ENCODE measurements at regions not wholly inside any gene's neighbourhood (a gene's known extent, or its start where the extent isn't known, plus 50 kb on each side); places are given as distances from the start of the nearest gene placed in this dataset.

DNA sequence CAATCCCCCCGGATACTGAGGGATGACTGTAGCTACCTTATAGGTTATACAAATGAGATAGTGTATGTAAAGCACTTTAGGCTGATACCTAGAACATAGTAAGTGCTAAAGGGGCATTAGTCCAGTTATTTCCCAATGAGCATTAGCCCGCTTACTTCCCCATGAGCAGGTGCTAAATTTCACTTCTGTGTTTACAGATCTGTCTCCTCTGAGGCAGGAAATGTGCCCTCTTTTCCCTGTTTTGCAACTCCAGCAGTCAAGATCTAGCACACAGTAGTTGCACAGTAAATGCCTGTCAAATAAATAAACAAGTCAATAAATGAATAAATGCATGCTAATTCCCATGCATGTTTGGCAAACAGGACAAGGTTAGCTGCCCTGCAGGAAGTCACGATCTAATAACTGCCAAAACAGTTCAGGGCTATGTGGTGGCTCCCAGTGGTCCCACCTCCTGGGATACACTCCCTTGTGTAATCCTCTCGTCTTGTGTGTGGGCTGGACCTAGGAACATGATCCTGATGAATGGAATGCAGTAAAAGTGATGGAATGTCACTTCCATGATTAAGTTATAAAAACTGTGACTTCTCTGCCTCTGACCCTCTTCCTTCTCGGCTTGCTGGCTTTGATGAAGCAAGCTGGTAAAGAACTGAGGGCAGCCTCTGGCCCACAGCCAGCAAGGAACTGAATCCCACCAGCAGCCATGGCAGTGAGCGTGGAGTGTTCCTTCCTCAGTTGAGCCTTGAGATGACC lies 459.0 kb downstream of the SOX6 start:
- no peak for TF ChIP-seq CTCF (IDR thresholded peaks at IDR 0.05; ENCODE audit: control extremely low read depth, extremely low read depth, low read depth, missing control alignments)
- ChIA-PET CTCF (interaction anchor here (1.3 kb wide), 1 partner anchor 247 kb away, joined by 3 read pairs; no protein-coding TSS in a partner anchor), POLR2A (no interaction called here)
- DNase-seq (ENCODE audit: extremely low spot score): no peak

DNA sequence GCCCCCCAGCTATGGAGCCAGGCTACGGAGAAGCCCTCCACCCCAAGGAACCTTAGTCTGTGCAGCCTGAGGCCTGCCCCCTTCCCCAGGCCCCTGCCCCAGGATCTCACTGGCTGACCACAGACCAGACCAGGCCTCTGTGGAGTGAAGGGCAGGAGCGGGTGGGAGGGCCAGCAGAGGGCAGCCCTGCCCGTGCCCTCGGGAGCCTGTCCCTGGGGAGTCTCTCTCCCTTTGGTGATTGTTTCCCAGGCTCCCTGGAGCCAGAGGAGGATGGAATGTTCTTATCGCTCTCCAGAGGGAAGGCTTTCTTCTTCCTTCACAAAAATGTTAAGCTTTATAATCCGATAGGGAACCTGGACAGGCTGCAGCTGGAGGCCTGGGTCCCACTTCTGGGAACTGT lies 455.3 kb downstream of the SOX6 start:
- POLR2A ChIA-PET: no interaction called here
- DNase-seq (ENCODE audit: extremely low spot score): no peak
- TF ChIP-seq CTCF (IDR thresholded peaks at IDR 0.05; ENCODE audit: control extremely low read depth, extremely low read depth, low read depth, missing control alignments): no peak
- CTCF ChIA-PET: interaction anchor here (0.7 to 2.2 kb wide), 2 partner anchors 8 to 40 kb away, joined by 3 to 4 read pairs; no protein-coding TSS in a partner anchor

- no peak for TF ChIP-seq CTCF (IDR thresholded peaks at IDR 0.05; ENCODE audit: control extremely low read depth, extremely low read depth, low read depth, missing control alignments)
- DNase-seq (ENCODE audit: extremely low spot score): no peak
- ChIA-PET CTCF (interaction anchor here (0.7 to 2.2 kb wide), 2 partner anchors 8 to 39 kb away, joined by 3 to 4 read pairs; no protein-coding TSS in a partner anchor), POLR2A (no interaction called here)
Measured at GRCh38 chr11:15901790-15902189, 454.6 kb downstream of the SOX6 start.

DNA sequence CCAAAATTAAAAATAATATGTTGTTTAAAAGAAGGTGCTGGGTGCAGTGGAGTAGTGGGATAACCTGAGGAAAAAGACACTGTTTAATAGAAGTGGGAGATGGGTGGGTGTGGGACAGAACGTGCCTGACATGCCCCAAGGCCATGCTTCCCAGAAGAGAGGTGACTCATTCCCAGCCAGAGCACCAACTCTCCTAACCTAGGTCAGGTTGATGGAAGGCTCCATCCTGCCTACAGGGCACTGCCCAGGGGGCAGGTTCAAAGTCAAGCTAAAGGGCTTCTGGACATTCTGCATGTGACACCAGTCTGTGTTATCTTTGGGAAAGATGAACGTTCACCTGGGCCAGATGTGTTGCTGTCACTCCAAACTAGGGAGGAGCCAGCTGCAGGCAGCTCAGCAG lies 453.1 kb downstream of the SOX6 start:
- ChIA-PET CTCF (no interaction called here), POLR2A (no interaction called here)
- no peak for TF ChIP-seq CTCF (IDR thresholded peaks at IDR 0.05; ENCODE audit: control extremely low read depth, extremely low read depth, low read depth, missing control alignments)
- DNase-seq (ENCODE audit: extremely low spot score): no peak

GRCh38 chr11:15905366-15906104 lies 450.8 kb downstream of the SOX6 start:
- CTCF ChIA-PET: interaction anchor here (1.3 kb wide), 1 partner anchor 26 kb away, joined by 3 read pairs; no protein-coding TSS in a partner anchor
- no peak for TF ChIP-seq CTCF (IDR thresholded peaks at IDR 0.05; ENCODE audit: control extremely low read depth, extremely low read depth, low read depth, missing control alignments)
- DNase-seq (ENCODE audit: extremely low spot score): no peak
- POLR2A ChIA-PET: no interaction called here

- no peak for DNase-seq (ENCODE audit: extremely low spot score)
- CTCF ChIA-PET: no interaction called here
- TF ChIP-seq CTCF (IDR thresholded peaks at IDR 0.05; ENCODE audit: control extremely low read depth, extremely low read depth, low read depth, missing control alignments): no peak
- POLR2A ChIA-PET: no interaction called here
Measured at GRCh38 chr11:15906481-15907035, 449.8 kb downstream of the SOX6 start.
